Neuronal stem cell (in vitro differentiated cells): ENCODE measurements at regions not wholly inside any gene's neighbourhood (a gene's known extent, or its start where the extent isn't known, plus 50 kb on each side); places are given as distances from the start of the nearest gene placed in this dataset.
A peak's percentile ranks its signal among the peaks of the same experiment; 100 is the strongest.

ENCODE experiments used
- DNase-seq: peaks from one replicate; pipeline ENCODE4 v3.0.0-alpha.2; 2013; ENCODE audit warnings: low spot score
- H2AFZ ChIP-seq: one replicate; pipeline ENCODE4 v1.6.1; 2013; ENCODE audit warnings: mild to moderate bottlenecking, low read length, inconsistent platforms
- H2AK5ac ChIP-seq: 2 replicates; pipeline ENCODE4 v1.6.1; 2013; ENCODE audit warnings: low read depth, mild to moderate bottlenecking, inconsistent platforms, low read length, moderate library complexity, mixed read lengths
- H2BK120ac ChIP-seq: 2 replicates; pipeline ENCODE4 v1.6.1; 2013; ENCODE audit warnings: low read depth, mild to moderate bottlenecking, inconsistent platforms, low read length, moderate library complexity, mixed read lengths
- H2BK12ac ChIP-seq: one replicate; pipeline ENCODE4 v1.6.1; 2013; ENCODE audit warnings: low read length, inconsistent platforms
- H2BK15ac ChIP-seq: 2 replicates; pipeline ENCODE4 v1.6.1; 2013; ENCODE audit warnings: mild to moderate bottlenecking, low read length, inconsistent platforms, mixed read lengths
- H2BK5ac ChIP-seq: one replicate; pipeline ENCODE4 v1.6.1; 2013; ENCODE audit warnings: inconsistent platforms, mild to moderate bottlenecking, low read length, moderate library complexity
- H3K14ac ChIP-seq: one replicate; pipeline ENCODE4 v1.6.1; 2013; ENCODE audit warnings: low read length, inconsistent platforms
- H3K18ac ChIP-seq: 2 replicates; pipeline ENCODE4 v1.6.1; 2013; ENCODE audit warnings: low read length, inconsistent platforms
- H3K23ac ChIP-seq: 2 replicates; pipeline ENCODE4 v1.6.1; 2013; ENCODE audit warnings: low read depth, mild to moderate bottlenecking, mixed read lengths, low read length, inconsistent platforms; ENCODE audit not compliant: poor library complexity
- H3K27ac ChIP-seq: replicated peaks from 3 replicates; pipeline ENCODE4 v1.5.1; 2013; ENCODE audit warnings: low read length, inconsistent platforms
- H3K27me3 ChIP-seq, 3 experiments: 2 replicates each; pipeline ENCODE4 v1.6.1; 2013; ENCODE audit warnings: low read length in 3 of 3, mild to moderate bottlenecking in 2 of 3, inconsistent platforms in 1 of 3, low read depth in 1 of 3, mixed read lengths in 1 of 3, moderate library complexity in 1 of 3; ENCODE audit not compliant: control insufficient read depth in 3 of 3, insufficient read depth in 3 of 3
- H3K36me3 ChIP-seq, 2 donors: replicated peaks in 1 of 2; 2 replicates each; pipeline ENCODE4 v1.6.1; 2013; ENCODE audit warnings: low read length in 2 of 2; ENCODE audit not compliant: control insufficient read depth in 2 of 2, insufficient read depth in 2 of 2
- H3K4ac ChIP-seq: 2 replicates; pipeline ENCODE4 v1.6.1; 2013; ENCODE audit warnings: inconsistent platforms, mild to moderate bottlenecking, low read length, moderate library complexity
- H3K4me1 ChIP-seq, 2 donors: 1 replicate in 1 of 2; 2 replicates in 1 of 2; pipeline ENCODE4 v1.6.1; 2013; ENCODE audit warnings: low read length in 2 of 2, low read depth in 1 of 2; ENCODE audit not compliant: control insufficient read depth in 2 of 2, insufficient read depth in 1 of 2
- H3K4me2 ChIP-seq: one replicate; pipeline ENCODE4 v1.6.1; 2013; ENCODE audit warnings: mild to moderate bottlenecking, low read length, inconsistent platforms; ENCODE audit not compliant: insufficient read depth, poor library complexity, severe bottlenecking
- H3K4me3 ChIP-seq, 2 donors: 2 replicates each; pipeline ENCODE4 v1.5.1; 2013; ENCODE audit warnings: low read length in 2 of 2, mild to moderate bottlenecking in 2 of 2, inconsistent platforms in 1 of 2, moderate library complexity in 1 of 2
- H3K79me1 ChIP-seq: one replicate; pipeline ENCODE4 v1.6.1; 2013; ENCODE audit warnings: low read depth, mild to moderate bottlenecking, inconsistent platforms, low read length, moderate library complexity
- H3K9ac ChIP-seq: one replicate; pipeline ENCODE4 v1.6.1; 2013; ENCODE audit warnings: mild to moderate bottlenecking, low read depth, low read length, inconsistent platforms; ENCODE audit not compliant: poor library complexity
- H3K9me3 ChIP-seq, 2 donors: replicated peaks in 1 of 2; 2 replicates each; pipeline versions ENCODE3 to v1.6.1; 2013; ENCODE audit warnings: low read length in 2 of 2, mild to moderate bottlenecking in 2 of 2, inconsistent platforms in 1 of 2, low read depth in 1 of 2, mixed read lengths in 1 of 2, moderate library complexity in 1 of 2; ENCODE audit not compliant: control insufficient read depth in 2 of 2, insufficient read depth in 1 of 2
- H4K8ac ChIP-seq: one replicate; pipeline ENCODE4 v1.6.1; 2013; ENCODE audit warnings: low read depth, mild to moderate bottlenecking, inconsistent platforms, low read length, moderate library complexity
- H4K91ac ChIP-seq: one replicate; pipeline ENCODE4 v1.6.1; 2013; ENCODE audit warnings: low read length, low read depth, mild to moderate bottlenecking, inconsistent platforms; ENCODE audit not compliant: poor library complexity
- WGBS, 2 donors: extraction: QIAGEN DNeasy Blood & Tissue Kit; methylation state at CpG; one replicate each; pipeline ENCODE4 v1.1.7; 2013; ENCODE audit warnings: missing lambda C conversion rate in 2 of 2, mixed read lengths in 1 of 2; ENCODE audit not compliant: insufficient read length in 2 of 2, insufficient replicate concordance in 1 of 2; ENCODE audit errors: extremely low coverage in 2 of 2; 5-methylcytosine and 5-hydroxymethylcytosine counted together

- H3K4me3 ChIP-seq: no peak overlapping the region
- H3K4me1 ChIP-seq: peaks cover 0 to 5% of the 10 kb centered on the region in 2 donors
- H3K4me2 ChIP-seq: no peak overlapping the region
- H3K9me3 ChIP-seq: no peaks in the 10 kb centered on the region
- H2AFZ ChIP-seq: no peak overlapping the region
- H3K27me3 ChIP-seq: no peaks in the 10 kb centered on the region
- no peak overlapping the region for H2BK12ac ChIP-seq
- no peak overlapping the region for H2BK15ac ChIP-seq
- no peaks in the 10 kb centered on the region for H3K36me3 ChIP-seq
- no peak overlapping the region for H3K27ac ChIP-seq
- H3K9ac ChIP-seq: no peak overlapping the region
- no CpG with 5 or more reads among the region's 1 CpG for WGBS, 2 donors
- DNase-seq: no peak
- no peak overlapping the region for H4K8ac ChIP-seq
- H2BK5ac ChIP-seq: no peak overlapping the region
- H4K91ac ChIP-seq: no peak overlapping the region
- no peak overlapping the region for H2AK5ac ChIP-seq
- H3K14ac ChIP-seq: no peak overlapping the region
- H3K18ac ChIP-seq: no peak overlapping the region
- H3K4ac ChIP-seq: no peak overlapping the region
- no peak overlapping the region for H3K23ac ChIP-seq
- H3K79me1 ChIP-seq: no peaks in the 10 kb centered on the region
- no peak overlapping the region for H2BK120ac ChIP-seq
These were observed 182.5 kb upstream of the AKR1E2 start for GRCh38 chr10:4643471-4643870.

GRCh38 chr10:4639960-4640359, 186.0 kb upstream of the AKR1E2 start:
- Histone ChIP-seq H3K23ac (no peak overlapping the region), H3K27ac (no peak overlapping the region), H3K9me3 (no peaks in the 10 kb centered on the region), H3K18ac (no peak overlapping the region), H2BK12ac (no peak overlapping the region), H2BK15ac (no peak overlapping the region), H3K4me2 (no peak overlapping the region), H3K4me1 (peaks cover 0 to 6% of the 10 kb centered on the region in 2 donors), H4K91ac (no peak overlapping the region), H3K4me3 (no peak overlapping the region), H2BK5ac (no peak overlapping the region), H3K36me3 (no peaks in the 10 kb centered on the region), H3K4ac (no peak overlapping the region), H3K9ac (no peak overlapping the region), H3K27me3 (no peaks in the 10 kb centered on the region), H2BK120ac (no peak overlapping the region), H3K79me1 (no peaks in the 10 kb centered on the region), H3K14ac (no peak overlapping the region), H4K8ac (no peak overlapping the region), H2AK5ac (no peak overlapping the region), H2AFZ (no peak overlapping the region)
- no peak for DNase-seq
- no CpG with 5 or more reads among the region's 2 CpGs for WGBS, 2 donors

DNA sequence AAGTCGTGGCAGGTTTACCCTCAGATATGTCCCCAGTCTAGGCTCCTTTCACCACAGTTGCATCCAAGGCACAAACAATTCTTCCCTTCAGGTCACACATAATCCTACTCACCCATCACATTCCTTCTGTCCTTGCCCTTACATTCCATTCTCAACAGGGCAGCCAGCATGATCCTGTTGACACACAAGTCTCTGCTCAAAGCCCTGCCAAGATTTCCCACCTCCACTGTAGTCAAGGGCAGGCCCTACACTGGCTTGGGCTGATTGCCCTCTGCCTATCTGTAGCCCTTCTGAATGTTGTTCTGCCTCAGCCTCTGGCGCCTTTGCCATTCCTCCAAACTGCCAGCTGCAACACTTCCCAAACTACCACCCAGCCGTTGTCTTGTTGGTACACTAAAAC, 187.9 kb upstream of the AKR1E2 start:
- H3K23ac ChIP-seq: no peak overlapping the region
- no peaks in the 10 kb centered on the region for H3K36me3 ChIP-seq
- no peak overlapping the region for H3K27ac ChIP-seq
- H3K9ac ChIP-seq: no peak overlapping the region
- no peak overlapping the region for H3K18ac ChIP-seq
- no peak overlapping the region for H2BK15ac ChIP-seq
- H2BK12ac ChIP-seq: peak overlapping the region; percentile 46
- H2AK5ac ChIP-seq: peak overlapping the region; percentile 7
- H3K79me1 ChIP-seq: no peaks in the 10 kb centered on the region
- H3K9me3 ChIP-seq: no peaks in the 10 kb centered on the region
- no peak overlapping the region for H3K4me2 ChIP-seq
- no peak overlapping the region for H3K14ac ChIP-seq
- WGBS, 2 donors: no CpG with 5 or more reads among the region's 3 CpGs
- H3K4me3 ChIP-seq: no peak overlapping the region
- H3K4me1 ChIP-seq: peaks cover 1 to 6% of the 10 kb centered on the region in 2 donors
- no peak for DNase-seq
- no peak overlapping the region for H3K4ac ChIP-seq
- no peak overlapping the region for H4K91ac ChIP-seq
- H2BK5ac ChIP-seq: peak overlapping the region; percentile 60
- no peak overlapping the region for H2AFZ ChIP-seq
- peak overlapping the region; percentile 66 for H2BK120ac ChIP-seq
- H3K27me3 ChIP-seq: no peaks in the 10 kb centered on the region
- no peak overlapping the region for H4K8ac ChIP-seq

DNA sequence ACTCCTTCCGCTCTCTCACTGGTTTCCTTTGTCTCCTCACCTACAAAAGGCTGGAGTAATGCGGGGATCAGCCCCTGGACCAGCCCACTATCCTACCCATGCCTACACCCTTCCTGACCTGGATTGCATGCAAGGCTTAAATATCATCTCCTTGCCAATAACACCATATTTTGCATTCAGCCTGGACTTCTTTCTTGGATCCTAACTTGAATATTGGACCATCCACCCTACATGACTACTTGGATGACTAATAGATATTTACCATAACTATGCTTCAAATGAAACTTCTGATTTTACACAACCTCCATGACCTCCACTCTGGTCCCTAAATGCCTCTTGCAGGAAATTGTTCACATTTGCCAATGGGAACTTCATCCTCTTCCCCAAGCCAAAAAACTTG, 188.3 kb upstream of the AKR1E2 start:
- no peaks in the 10 kb centered on the region for H3K9me3 ChIP-seq

More for the DNA sequence above, 188.3 kb upstream of the AKR1E2 start:
- H2AK5ac ChIP-seq: no peak overlapping the region
- no peak for DNase-seq
- no peak overlapping the region for H3K4me3 ChIP-seq
- no peaks in the 10 kb centered on the region for H3K79me1 ChIP-seq
- WGBS, 2 donors: no CpG with 5 or more reads among the region's 2 CpGs
- no peak overlapping the region for H2BK15ac ChIP-seq
- no peak overlapping the region for H3K4me2 ChIP-seq
- no peak overlapping the region for H2BK12ac ChIP-seq
- H2AFZ ChIP-seq: no peak overlapping the region
- H3K27ac ChIP-seq: no peak overlapping the region
- peaks cover 4 to 8% of the 10 kb centered on the region in 2 donors for H3K4me1 ChIP-seq
- H3K36me3 ChIP-seq: no peaks in the 10 kb centered on the region
- H2BK120ac ChIP-seq: peak overlapping the region; percentile 66
- no peak overlapping the region for H3K18ac ChIP-seq
- H3K23ac ChIP-seq: no peak overlapping the region
- H3K27me3 ChIP-seq: no peaks in the 10 kb centered on the region
- H3K14ac ChIP-seq: no peak overlapping the region
- no peak overlapping the region for H2BK5ac ChIP-seq
- no peak overlapping the region for H4K8ac ChIP-seq
- H3K9ac ChIP-seq: no peak overlapping the region
- no peak overlapping the region for H4K91ac ChIP-seq
- H3K4ac ChIP-seq: no peak overlapping the region
